H1 (cell line): ENCODE measurements at regions not wholly inside any gene's neighbourhood (a gene's known extent, or its start where the extent isn't known, plus 50 kb on each side); places are given as distances from the start of the nearest gene placed in this dataset.

ENCODE experiments used
- CEBPB ChIP-seq: IDR thresholded peaks from 2 replicates; pipeline ENCODE4 v1.6.1; 2012; ENCODE audit warnings: low read depth, low read length
- CTCF ChIP-seq, 3 experiments: IDR thresholded peaks; 1 replicate in 2 of 3; 2 replicates in 1 of 3; pipeline versions ENCODE4 v1.5.1 to v1.6.1; 2011; ENCODE audit warnings: low read length in 3 of 3, mild to moderate bottlenecking in 3 of 3, inconsistent platforms in 2 of 3, low read depth in 1 of 3, moderate library complexity in 1 of 3; ENCODE audit not compliant: insufficient read depth in 1 of 3; ENCODE audit errors: control extremely low read depth in 1 of 3

- TF ChIP-seq CTCF (IDR thresholded peaks at IDR 0.05; ENCODE audit: control extremely low read depth in 1 of 3, insufficient read depth in 1 of 3, low read depth in 1 of 3, low read length in 3 of 3) (no peak), CEBPB (no peak)
These were observed 653.0 kb downstream of the DIPK2A start (continued) for GRCh38 chr3:144624656-144625055.
